Endodermal cell (in vitro differentiated cells): ENCODE measurements at regions not wholly inside any gene's neighbourhood (a gene's known extent, or its start where the extent isn't known, plus 50 kb on each side); places are given as distances from the start of the nearest gene placed in this dataset.
"Not testable (repeated sequence)": the region's sequence is repeated elsewhere in the genome, so short reads cannot be mapped to it uniquely, and the experiment has no call there.

ENCODE experiments used
- DNase-seq: peaks from one replicate; pipeline ENCODE4 v3.0.0-alpha.2; 2017
- H3K27ac ChIP-seq: 2 replicates; pipeline ENCODE4 v1.5.1; 2013; ENCODE audit warnings: mild to moderate bottlenecking, low read depth, low read length, moderate library complexity
- H3K27me3 ChIP-seq: 2 replicates; pipeline ENCODE4 v1.6.1; 2013; ENCODE audit warnings: mild to moderate bottlenecking, low read length, moderate library complexity; ENCODE audit not compliant: insufficient read depth, control insufficient read depth, poor library complexity, severe bottlenecking
- H3K36me3 ChIP-seq: 2 replicates; pipeline ENCODE4 v1.7.0; 2013; ENCODE audit warnings: mild to moderate bottlenecking, low read length, moderate library complexity; ENCODE audit not compliant: control insufficient read depth, insufficient read depth
- H3K4me1 ChIP-seq: one replicate; pipeline ENCODE4 v1.7.0; 2013; ENCODE audit warnings: low read length; ENCODE audit not compliant: control insufficient read depth, insufficient read depth
- H3K4me3 ChIP-seq: 2 replicates; pipeline ENCODE4 v1.5.1; 2013; ENCODE audit warnings: mild to moderate bottlenecking, low read length, moderate library complexity
- H3K9ac ChIP-seq: 2 replicates; pipeline ENCODE4 v1.6.1; 2013; ENCODE audit warnings: mild to moderate bottlenecking, low read length, moderate library complexity; ENCODE audit not compliant: poor library complexity, severe bottlenecking; ENCODE audit errors: extremely low read depth
- H3K9me3 ChIP-seq: 2 replicates; pipeline ENCODE4 v1.6.1; 2013; ENCODE audit warnings: mild to moderate bottlenecking, low read length, moderate library complexity; ENCODE audit not compliant: control insufficient read depth
- H3K27ac Mint-ChIP-seq: 2 replicates; pipeline ENCODE4 v1.8.0; 2020; ENCODE audit warnings: mixed read lengths
- H3K27me3 Mint-ChIP-seq: 2 replicates; pipeline ENCODE4 v1.8.0; 2021; ENCODE audit warnings: mild to moderate bottlenecking, mixed read lengths; ENCODE audit not compliant: insufficient read depth
- H3K36me3 Mint-ChIP-seq: 2 replicates; pipeline ENCODE4 v1.8.0; 2020; ENCODE audit warnings: low read depth, mixed read lengths
- H3K4me1 Mint-ChIP-seq: 2 replicates; pipeline ENCODE4 v1.8.0; 2020; ENCODE audit warnings: mixed read lengths
- H3K4me3 Mint-ChIP-seq: 2 replicates; pipeline ENCODE4 v1.8.0; 2020; ENCODE audit warnings: mild to moderate bottlenecking, moderate library complexity, mixed read lengths
- H3K9me3 Mint-ChIP-seq: 2 replicates; pipeline ENCODE4 v1.8.0; 2020; ENCODE audit warnings: mild to moderate bottlenecking, mixed read lengths
- WGBS, 2 experiments: methylation state at CpG; one replicate each; pipeline versions ENCODE4 v1.1.5 to v1.1.7; 2013; ENCODE audit warnings: missing lambda C conversion rate in 2 of 2, mixed read lengths in 1 of 2; ENCODE audit not compliant: insufficient coverage in 1 of 2, insufficient read length in 1 of 2; 5-methylcytosine and 5-hydroxymethylcytosine counted together
- TF ChIP-seq, protein P1 (sequence below): fragments of 200-600 bp; sonication (generic); conservative IDR thresholded peaks from 2 replicates; pipeline ENCODE4 v1.5.0; 2021; ENCODE audit warnings: antibody characterized with exemption, mild to moderate bottlenecking

DNA sequence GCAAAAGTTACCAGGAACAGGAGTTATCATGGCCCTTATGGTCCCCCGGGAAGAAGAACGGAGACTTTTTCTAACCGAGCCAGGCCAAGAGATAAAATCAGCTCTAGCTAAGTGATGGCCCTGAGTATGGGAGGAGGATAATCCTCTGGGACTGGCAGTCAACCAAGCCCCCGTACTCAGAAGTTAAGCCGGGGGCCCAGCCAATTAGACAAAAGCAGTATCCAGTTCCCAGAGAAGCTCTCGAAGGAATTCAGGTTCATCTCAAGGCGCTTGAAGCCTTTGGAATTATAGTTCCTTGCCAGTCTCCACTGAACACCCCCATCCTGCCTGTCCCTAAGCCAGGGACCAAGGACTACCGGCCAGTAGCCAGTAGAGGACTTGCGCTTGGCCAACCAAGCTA lies 365.3 kb upstream of the TCF4 start:
- DNase-seq: no peak
- no peaks in the 10 kb centered on the region for H3K36me3 ChIP-seq
- peaks cover 16% of the 10 kb centered on the region for H3K9me3 ChIP-seq
- H3K27me3 Mint-ChIP-seq: no peaks in the 10 kb centered on the region
- H3K4me1 Mint-ChIP-seq: peaks cover 3% of the 10 kb centered on the region
- no peak overlapping the region for H3K9ac ChIP-seq
- WGBS, 2 experiments: 95 to 96% methylated on average over 5 to 9 of the region's 9 CpGs
- H3K9me3 Mint-ChIP-seq: peaks cover 21% of the 10 kb centered on the region
- peaks cover 8% of the 10 kb centered on the region for H3K36me3 Mint-ChIP-seq
- no peak overlapping the region for H3K27ac Mint-ChIP-seq
- no peak overlapping the region for H3K4me3 Mint-ChIP-seq
- H3K4me1 ChIP-seq: no peaks in the 10 kb centered on the region
- no peak overlapping the region for H3K27ac ChIP-seq
- no peak overlapping the region for H3K4me3 ChIP-seq
- TF ChIP-seq, protein P1, sequence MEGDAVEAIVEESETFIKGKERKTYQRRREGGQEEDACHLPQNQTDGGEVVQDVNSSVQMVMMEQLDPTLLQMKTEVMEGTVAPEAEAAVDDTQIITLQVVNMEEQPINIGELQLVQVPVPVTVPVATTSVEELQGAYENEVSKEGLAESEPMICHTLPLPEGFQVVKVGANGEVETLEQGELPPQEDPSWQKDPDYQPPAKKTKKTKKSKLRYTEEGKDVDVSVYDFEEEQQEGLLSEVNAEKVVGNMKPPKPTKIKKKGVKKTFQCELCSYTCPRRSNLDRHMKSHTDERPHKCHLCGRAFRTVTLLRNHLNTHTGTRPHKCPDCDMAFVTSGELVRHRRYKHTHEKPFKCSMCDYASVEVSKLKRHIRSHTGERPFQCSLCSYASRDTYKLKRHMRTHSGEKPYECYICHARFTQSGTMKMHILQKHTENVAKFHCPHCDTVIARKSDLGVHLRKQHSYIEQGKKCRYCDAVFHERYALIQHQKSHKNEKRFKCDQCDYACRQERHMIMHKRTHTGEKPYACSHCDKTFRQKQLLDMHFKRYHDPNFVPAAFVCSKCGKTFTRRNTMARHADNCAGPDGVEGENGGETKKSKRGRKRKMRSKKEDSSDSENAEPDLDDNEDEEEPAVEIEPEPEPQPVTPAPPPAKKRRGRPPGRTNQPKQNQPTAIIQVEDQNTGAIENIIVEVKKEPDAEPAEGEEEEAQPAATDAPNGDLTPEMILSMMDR: no peak
- no peaks in the 10 kb centered on the region for H3K27me3 ChIP-seq

DNA sequence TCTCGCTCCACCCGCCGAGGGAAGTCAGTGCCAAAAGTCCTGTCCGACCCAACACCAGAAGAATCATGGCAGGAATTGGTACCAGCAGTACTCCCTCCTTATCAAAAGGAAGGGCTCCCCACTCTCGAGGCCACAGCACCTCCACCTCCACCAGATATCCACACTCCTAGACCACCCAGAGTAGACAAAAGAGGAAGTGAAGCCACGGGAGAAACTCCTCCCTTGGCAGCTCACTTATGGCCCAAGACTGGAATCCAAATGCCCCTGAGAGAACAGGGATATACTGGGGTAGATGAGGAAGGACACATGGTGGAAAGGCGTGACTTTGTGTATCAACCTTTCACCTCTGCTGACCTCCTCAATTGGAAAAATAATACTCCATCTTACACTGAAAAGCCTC lies 363.7 kb upstream of the TCF4 start:
- not testable (repeated sequence) for H3K27ac ChIP-seq, H3K9ac ChIP-seq, H3K27me3 ChIP-seq, DNase-seq, H3K27me3 Mint-ChIP-seq, H3K36me3 ChIP-seq, H3K4me3 ChIP-seq, H3K4me3 Mint-ChIP-seq, H3K4me1 ChIP-seq, H3K36me3 Mint-ChIP-seq, H3K4me1 Mint-ChIP-seq, H3K27ac Mint-ChIP-seq
- H3K9me3 Mint-ChIP-seq: peaks cover 21% of the 10 kb centered on the region
- 94% methylated on average over 7 of the region's 7 CpGs; no CpG with 5 or more reads in 1 of the 2 experiments for WGBS, 2 experiments
- peaks cover 16% of the 10 kb centered on the region for H3K9me3 ChIP-seq

GRCh38 chr18:55950379-55951166 lies 362.6 kb upstream of the TCF4 start:
- H3K9ac ChIP-seq: no peak overlapping the region
- no peaks in the 10 kb centered on the region for H3K36me3 ChIP-seq
- Mint-ChIP-seq H3K4me1 (peaks cover 3% of the 10 kb centered on the region), H3K27ac (no peak overlapping the region), H3K4me3 (no peak overlapping the region), H3K36me3 (peaks cover 8% of the 10 kb centered on the region), H3K9me3 (peaks cover 21% of the 10 kb centered on the region), H3K27me3 (no peaks in the 10 kb centered on the region)
- WGBS, 2 experiments: 90 to 93% methylated on average over 12 to 14 of the region's 14 CpGs
- no peaks in the 10 kb centered on the region for H3K27me3 ChIP-seq
- H3K4me1 ChIP-seq: no peaks in the 10 kb centered on the region
- no peak for DNase-seq
- TF ChIP-seq, protein P1: no peak
- peaks cover 21% of the 10 kb centered on the region for H3K9me3 ChIP-seq
- H3K4me3 ChIP-seq: peak overlapping the region; percentile 12
- H3K27ac ChIP-seq: no peak overlapping the region

GRCh38 chr18:55934821-55935220 lies 346.8 kb upstream of the TCF4 start:
- Histone ChIP-seq H3K4me1 (peaks cover 7% of the 10 kb centered on the region), H3K9me3 (peaks cover 39% of the 10 kb centered on the region), H3K4me3 (no peak overlapping the region), H3K27ac (no peak overlapping the region), H3K36me3 (no peaks in the 10 kb centered on the region), H3K9ac (no peak overlapping the region), H3K27me3 (no peaks in the 10 kb centered on the region)
- no peak for DNase-seq
- peak overlapping the region; percentile 48 for H3K27ac Mint-ChIP-seq
- peaks cover 23% of the 10 kb centered on the region for H3K4me1 Mint-ChIP-seq
- H3K27me3 Mint-ChIP-seq: peaks cover 1% of the 10 kb centered on the region
- H3K4me3 Mint-ChIP-seq: no peak overlapping the region
- peaks cover 30% of the 10 kb centered on the region for H3K9me3 Mint-ChIP-seq
- TF ChIP-seq, protein P1: no peak
- peaks cover 16% of the 10 kb centered on the region for H3K36me3 Mint-ChIP-seq
